ENCODE measurements at regions not wholly inside any gene's neighbourhood (a gene's known extent, or its start where the extent isn't known, plus 50 kb on each side); places are given as distances from the start of the nearest gene placed in this dataset.

- no peak for TF ChIP-seq CTCF (IDR thresholded peaks at IDR 0.05; ENCODE audit: control insufficient read depth, extremely low read depth, insufficient read depth)
- H3K4me3 ChIP-seq (ENCODE audit: low read depth, low read length): no peak overlapping the region
- DNase-seq (ENCODE audit: low read depth): no peak
Observed at GRCh38 chr22:34294476-34294875, 374.2 kb upstream of the LARGE1 start.

GRCh38 chr22:34294986-34295385, 374.7 kb upstream of the LARGE1 start:
- no peak for DNase-seq (ENCODE audit: low read depth)
- no peak for TF ChIP-seq CTCF (IDR thresholded peaks at IDR 0.05; ENCODE audit: control insufficient read depth, extremely low read depth, insufficient read depth)
- H3K4me3 ChIP-seq (ENCODE audit: low read depth, low read length): no peak overlapping the region

GRCh38 chr22:34296461-34296860, 376.2 kb upstream of the LARGE1 start:
- no peak for TF ChIP-seq CTCF (IDR thresholded peaks at IDR 0.05; ENCODE audit: control insufficient read depth, extremely low read depth, insufficient read depth)
- H3K4me3 ChIP-seq (ENCODE audit: low read depth, low read length): no peak overlapping the region
- DNase-seq (ENCODE audit: low read depth): peak; percentile 10

- H3K4me3 ChIP-seq (ENCODE audit: low read depth, low read length): no peak overlapping the region
- TF ChIP-seq CTCF (IDR thresholded peaks at IDR 0.05; ENCODE audit: control insufficient read depth, extremely low read depth, insufficient read depth): no peak
- no peak for DNase-seq (ENCODE audit: low read depth)
Observed at GRCh38 chr22:34297536-34298120, 377.4 kb upstream of the LARGE1 start.

GRCh38 chr22:34299496-34299895, 379.2 kb upstream of the LARGE1 start:
- no peak for TF ChIP-seq CTCF (IDR thresholded peaks at IDR 0.05; ENCODE audit: control insufficient read depth, extremely low read depth, insufficient read depth)
- no peak for DNase-seq (ENCODE audit: low read depth)
- no peak overlapping the region for H3K4me3 ChIP-seq (ENCODE audit: low read depth, low read length)

GRCh38 chr22:34301569-34301968, 381.3 kb upstream of the LARGE1 start:
- TF ChIP-seq CTCF (IDR thresholded peaks at IDR 0.05; ENCODE audit: control insufficient read depth, extremely low read depth, insufficient read depth): no peak
- H3K4me3 ChIP-seq (ENCODE audit: low read depth, low read length): no peak overlapping the region
- DNase-seq (ENCODE audit: low read depth): no peak

- no peak overlapping the region for H3K4me3 ChIP-seq (ENCODE audit: low read depth, low read length)
- no peak for DNase-seq (ENCODE audit: low read depth)
- TF ChIP-seq CTCF (IDR thresholded peaks at IDR 0.05; ENCODE audit: control insufficient read depth, extremely low read depth, insufficient read depth): no peak
Observed at GRCh38 chr22:34303656-34304055, 383.4 kb upstream of the LARGE1 start.

Data from LNCaP clone FGC (cell line).